LNCAP (cell line): ENCODE measurements at regions not wholly inside any gene's neighbourhood (a gene's known extent, or its start where the extent isn't known, plus 50 kb on each side); places are given as distances from the start of the nearest gene placed in this dataset.

Experiments
- TF ChIP-seq, protein P1 (sequence below): fragments of 450-650 bp; IDR thresholded peaks from 2 replicates; pipeline ENCODE4 v1.5.1; 2017; ENCODE audit warnings: mild to moderate bottlenecking

DNA sequence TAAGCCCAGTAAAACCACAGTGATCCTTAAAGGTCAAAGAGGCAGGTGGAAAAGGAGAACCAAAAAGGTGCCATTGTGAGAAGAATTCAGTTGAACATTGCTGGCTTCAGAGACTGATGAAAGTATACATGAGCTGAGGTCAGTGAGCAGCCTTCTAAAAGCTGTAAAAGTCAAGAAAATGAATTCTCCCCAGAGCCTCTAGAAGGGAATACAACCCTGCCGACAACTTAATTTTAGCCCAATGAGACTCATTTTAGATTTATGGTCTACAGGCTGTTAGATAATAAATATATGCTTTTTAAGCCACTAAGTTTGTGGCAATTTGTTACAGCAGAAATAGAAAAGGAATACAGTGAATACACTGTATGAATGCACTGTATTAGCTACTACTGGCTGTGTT, 911.4 kb downstream of the TRIB2 start:
- TF ChIP-seq, protein P1, sequence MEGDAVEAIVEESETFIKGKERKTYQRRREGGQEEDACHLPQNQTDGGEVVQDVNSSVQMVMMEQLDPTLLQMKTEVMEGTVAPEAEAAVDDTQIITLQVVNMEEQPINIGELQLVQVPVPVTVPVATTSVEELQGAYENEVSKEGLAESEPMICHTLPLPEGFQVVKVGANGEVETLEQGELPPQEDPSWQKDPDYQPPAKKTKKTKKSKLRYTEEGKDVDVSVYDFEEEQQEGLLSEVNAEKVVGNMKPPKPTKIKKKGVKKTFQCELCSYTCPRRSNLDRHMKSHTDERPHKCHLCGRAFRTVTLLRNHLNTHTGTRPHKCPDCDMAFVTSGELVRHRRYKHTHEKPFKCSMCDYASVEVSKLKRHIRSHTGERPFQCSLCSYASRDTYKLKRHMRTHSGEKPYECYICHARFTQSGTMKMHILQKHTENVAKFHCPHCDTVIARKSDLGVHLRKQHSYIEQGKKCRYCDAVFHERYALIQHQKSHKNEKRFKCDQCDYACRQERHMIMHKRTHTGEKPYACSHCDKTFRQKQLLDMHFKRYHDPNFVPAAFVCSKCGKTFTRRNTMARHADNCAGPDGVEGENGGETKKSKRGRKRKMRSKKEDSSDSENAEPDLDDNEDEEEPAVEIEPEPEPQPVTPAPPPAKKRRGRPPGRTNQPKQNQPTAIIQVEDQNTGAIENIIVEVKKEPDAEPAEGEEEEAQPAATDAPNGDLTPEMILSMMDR = no peak

DNA sequence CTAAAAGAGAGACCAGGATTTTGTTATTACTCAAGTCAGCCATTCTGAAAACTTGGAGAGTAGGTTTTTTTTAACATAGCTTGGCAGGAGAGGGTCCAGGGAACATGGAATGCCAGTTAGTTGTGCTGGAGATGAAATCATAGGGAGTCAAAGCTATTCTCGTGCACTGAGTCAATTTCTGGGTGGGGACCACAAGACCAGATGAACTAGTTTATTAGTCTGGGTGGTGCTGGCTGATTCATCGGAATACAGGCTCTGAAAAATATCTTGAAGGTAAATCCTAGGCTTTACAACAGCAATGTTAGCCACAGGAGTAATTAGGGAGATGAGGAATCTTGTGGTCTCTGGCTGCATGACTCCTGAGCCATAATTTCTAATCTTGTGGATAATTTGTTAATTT, 921.4 kb downstream of the TRIB2 start:
- TF ChIP-seq, protein P1 = no peak

DNA sequence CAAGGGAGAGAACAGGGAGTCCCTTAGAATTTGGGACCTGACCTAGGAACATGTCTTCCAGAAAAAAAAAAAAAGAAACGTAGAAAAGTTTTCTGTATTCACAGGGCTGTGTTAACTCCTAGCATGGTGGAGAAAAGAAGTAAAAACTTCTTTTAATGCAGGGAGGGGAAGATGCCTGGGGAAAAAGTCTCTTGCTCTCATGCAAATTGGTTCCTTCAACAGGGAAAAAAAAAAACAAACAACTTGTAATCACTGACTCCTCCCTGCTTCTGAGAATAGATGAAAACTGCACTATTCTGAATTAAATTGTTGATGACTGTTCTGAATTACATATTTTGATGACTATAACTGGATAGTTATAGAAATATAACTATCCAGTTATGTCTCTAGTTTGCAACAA, 933.2 kb downstream of the TRIB2 start:
- TF ChIP-seq, protein P1 = no peak

DNA sequence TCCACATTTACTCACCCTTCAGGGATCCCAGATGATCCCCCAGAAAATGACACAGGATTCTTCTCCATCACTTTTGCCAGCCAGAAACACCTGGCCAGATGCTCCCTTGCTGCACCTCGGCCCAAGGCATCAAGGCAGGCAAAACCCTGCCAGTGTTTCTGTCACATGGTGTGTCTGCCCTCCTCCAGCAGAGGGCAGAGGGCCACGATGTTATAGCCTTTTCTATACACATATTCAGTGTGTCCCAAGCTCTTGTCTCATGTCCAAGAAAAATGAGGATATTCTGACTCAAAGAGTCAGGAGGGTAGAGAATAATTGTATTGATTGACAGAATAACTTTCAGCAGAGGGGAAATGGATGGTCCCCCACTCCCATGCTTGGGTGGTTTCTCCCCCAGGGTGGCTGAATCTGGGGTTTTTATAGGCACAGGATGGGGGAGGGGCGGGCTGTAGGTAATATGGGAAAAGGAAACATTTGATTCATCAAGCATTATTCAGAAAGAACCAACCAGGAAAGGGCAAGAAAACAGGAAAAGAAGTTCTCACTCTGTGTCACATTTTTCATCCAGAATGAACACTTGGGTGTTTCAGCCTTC, 933.9 kb downstream of the TRIB2 start:
- TF ChIP-seq, protein P1 = no peak

DNA sequence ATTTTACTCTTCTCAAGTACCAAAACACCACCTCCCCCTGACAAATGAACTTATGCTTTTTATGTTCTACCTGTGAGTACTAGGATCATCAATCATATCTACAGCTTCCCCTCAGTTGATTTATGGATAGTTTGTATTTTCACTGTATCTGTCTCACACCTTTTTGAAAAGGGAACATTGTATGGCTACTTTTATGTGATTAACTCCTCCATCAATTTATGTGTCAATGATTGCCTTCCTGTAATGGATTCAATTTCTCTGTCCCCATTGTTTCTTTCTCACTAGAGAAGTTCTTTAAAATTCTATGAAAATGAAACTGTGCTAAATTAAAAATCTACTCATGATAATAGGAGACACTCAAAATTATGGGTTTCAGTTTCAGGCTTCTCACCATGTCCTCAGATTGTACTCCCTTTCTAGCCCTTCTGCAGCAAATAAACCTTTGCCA, 935.0 kb downstream of the TRIB2 start:
- TF ChIP-seq, protein P1 = no peak

DNA sequence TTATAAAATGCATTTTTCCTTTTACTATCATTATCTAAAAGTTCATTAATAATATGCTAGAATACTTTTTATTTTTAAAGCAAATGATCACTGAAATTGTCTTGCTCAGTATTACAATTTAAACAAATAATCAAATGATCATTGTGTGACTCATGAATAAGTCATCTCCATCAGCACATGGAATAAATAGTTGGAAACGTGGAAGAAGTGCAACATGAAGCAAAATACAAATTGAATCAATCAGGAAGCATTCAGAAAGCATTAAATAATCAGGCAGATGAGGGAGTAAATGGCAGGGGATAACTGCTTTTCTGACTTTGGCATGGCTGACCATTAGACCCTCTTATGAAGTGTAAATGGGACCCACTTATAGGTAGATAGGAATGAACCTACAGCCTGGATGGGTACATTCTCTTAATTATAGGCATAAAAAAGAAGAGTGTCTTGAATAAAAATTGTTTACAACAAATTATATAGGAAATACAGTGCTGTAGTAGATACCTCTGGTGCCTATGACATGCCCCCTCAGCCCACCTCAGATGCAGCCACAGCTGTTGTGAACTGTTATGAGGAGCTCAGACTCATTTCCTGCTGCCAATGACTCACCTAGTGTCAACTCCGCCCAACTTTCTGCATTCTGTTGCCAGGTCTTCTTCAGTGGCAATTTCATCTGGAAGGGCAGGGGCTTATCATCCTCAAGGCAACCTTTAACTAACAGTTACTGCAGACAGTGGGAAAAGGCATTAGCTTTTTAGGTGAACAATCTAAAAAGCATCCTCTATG, 936.0 kb downstream of the TRIB2 start:
- TF ChIP-seq, protein P1 = no peak

DNA sequence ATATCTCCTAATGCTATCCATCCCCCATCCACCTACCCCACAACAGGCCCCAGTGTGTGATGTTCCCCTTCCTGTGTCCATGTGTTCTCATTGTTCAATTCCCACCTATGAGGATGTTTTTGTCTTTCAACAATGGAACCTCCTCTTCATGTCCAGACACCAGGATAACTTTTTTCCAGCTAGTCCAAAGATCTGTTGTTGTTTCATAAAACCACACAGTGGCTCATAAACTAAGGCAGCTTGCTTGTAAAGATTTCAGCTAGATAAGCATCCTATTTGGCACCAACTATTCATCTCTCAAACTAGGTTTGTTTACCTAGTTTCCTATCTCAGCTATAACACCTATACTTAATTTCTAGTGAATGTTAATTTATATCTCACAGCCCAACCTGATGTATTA, 937.7 kb downstream of the TRIB2 start:
- TF ChIP-seq, protein P1 = no peak
